HG03280 (cell line): ENCODE measurements at regions not wholly inside any gene's neighbourhood (a gene's known extent, or its start where the extent isn't known, plus 50 kb on each side); places are given as distances from the start of the nearest gene placed in this dataset.
"Not testable (repeated sequence)": the region's sequence is repeated elsewhere in the genome, so short reads cannot be mapped to it uniquely, and the experiment has no call there.

Source experiments
- ATAC-seq: cut with Tn5 transposase; IDR thresholded peaks from one replicate; pipeline ENCODE4 v1.9.1; 2021; ENCODE audit warnings: mild to moderate bottlenecking, moderate library complexity; ENCODE audit not compliant: unreplicated experiment

DNA sequence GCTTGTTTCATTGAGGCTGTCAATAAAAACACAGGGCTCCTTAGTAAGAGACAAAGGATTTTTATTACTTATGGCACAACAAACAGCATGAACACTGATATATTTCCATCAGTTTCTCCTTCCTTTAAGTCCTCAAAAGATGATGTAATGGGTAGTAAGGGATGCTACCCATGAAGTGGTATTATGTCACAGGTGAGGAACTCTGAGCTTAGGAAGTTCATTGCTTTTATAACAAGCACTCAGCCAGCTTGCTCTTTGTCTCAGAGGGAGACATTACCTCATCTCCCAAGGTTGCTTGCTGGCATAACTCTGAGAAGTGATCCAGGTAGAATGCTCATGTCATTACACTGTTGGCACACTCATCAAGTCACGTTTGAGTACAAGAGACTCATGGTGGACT lies 287.0 kb upstream of the OR4E1 start:
- ATAC-seq: no peak

DNA sequence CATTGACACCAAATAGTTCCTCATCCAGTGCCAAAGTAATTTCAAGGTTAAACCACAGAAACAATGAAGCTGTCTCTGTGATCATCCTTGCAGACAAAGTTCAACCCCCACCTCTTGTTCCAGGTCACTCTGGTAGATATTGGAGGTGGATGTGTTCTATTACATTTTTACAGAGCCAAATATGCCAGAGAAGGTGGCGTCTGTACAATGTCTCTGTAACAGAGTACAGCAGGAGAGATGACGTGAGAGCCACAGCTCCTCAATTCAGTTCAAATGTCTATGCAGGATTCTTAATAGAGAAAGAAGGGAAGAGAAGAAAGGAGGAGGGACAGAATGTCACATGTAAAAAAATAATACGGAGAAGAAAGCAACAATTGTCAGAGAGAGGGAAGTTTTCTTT lies 268.3 kb upstream of the OR4E1 start:
- ATAC-seq: no peak

DNA sequence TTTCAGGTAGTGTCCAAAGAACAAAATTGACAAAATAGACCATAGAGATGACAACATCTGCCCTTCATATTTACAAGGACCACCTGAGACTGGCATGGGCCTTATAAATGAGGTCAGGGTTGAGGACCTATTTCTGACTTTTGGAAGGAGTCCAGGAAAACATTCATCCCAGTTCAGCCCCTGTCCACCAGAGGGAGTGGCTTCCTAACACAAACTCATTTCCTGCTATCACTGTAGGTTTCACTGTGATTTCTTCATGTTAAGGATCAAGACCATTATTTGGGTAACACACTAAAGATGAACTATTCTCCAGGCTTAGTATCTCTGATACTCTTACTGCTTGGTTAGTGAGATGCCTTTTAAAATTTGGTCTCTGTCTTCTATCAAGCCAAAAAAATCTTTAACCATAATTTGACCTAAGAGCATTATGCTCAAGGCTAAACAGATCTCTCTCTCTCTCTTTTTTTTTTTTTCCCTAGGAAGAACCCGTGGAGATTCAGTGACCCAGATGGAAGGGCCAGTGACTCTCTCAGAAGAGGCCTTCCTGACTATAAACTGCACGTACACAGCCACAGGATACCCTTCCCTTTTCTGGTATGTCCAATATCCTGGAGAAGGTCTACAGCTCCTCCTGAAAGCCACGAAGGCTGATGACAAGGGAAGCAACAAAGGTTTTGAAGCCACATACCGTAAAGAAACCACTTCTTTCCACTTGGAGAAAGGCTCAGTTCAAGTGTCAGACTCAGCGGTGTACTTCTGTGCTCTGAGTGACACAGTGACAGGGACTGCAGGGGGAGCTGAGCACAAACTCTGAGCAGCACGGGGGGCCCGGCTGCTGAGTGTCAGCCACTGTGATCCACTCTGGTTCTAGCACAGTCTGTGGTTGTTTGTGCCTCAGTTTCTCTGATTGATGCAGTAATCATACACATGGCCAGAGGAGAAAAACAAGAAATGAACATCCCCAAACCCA lies 267.6 kb upstream of the OR4E1 start:
- no peak for ATAC-seq

- ATAC-seq: no peak
Observed at GRCh38 chr14:21939836-21940235, 266.2 kb upstream of the OR4E1 start.

DNA sequence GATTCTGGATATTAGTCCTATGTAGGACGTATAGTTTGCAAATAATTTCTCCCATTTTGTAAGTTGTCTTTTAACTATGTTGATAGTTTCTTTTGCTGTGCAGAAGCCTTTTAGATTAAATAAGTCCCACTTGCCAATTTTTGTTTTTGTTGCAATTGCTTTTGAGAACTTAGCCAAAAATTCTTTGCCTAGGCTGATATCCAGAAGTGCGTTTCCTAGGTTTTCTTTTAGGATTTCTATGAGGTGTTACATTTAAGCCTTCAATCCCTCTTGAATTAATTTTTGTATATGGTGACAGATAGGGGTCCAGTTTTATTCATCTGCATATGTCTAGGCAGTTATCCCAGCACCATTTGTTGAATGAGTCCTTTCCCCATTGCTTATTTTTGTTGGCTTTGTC lies 264.4 kb upstream of the OR4E1 start:
- no peak for ATAC-seq

DNA sequence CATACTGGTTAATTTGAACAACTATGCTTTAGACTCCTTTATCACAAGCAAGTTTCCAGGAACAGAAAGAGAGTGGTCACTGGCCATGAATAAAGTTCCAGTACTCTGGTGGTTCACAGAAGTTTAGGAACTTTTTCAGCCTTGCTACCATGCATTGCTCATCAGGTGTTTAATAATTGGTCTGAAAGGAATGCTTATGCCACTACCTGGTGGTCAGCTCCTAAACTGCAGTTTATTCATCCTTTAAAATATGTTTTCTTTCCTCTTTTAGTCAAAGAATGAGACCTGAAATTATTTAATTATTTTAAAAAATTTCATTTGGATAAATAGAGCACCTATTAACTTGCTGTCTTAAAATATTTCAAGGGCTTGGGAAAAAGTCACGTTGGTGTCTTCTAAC lies 260.1 kb upstream of the OR4E1 start:
- no peak for ATAC-seq

- peak; percentile 86 for ATAC-seq
Observed at GRCh38 chr14:21924479-21924878, 250.9 kb upstream of the OR4E1 start.

DNA sequence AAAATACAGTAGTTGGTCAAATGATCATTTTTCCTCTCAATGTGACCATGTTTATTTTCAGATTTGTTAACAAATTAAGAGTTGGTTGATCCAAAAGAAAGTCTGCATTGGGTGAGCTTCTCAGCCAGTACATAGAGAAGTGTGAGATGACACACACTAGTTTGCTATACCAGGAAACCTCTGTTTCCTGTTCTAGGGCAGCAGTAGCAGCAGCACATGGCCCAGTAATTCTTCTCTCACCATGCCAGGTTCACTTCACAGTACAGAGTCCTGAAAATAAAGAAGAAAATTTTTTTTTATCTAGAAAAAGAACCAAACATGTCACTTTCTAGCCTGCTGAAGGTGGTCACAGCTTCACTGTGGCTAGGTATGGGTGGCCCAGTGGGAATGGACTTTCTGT lies 250.2 kb upstream of the OR4E1 start:
- ATAC-seq: no peak

- no peak for ATAC-seq
Observed at GRCh38 chr14:21921453-21921852, 247.8 kb upstream of the OR4E1 start.

GRCh38 chr14:21917699-21918436 lies 244.2 kb upstream of the OR4E1 start:
- ATAC-seq: peak; percentile 77

GRCh38 chr14:21915826-21916225 lies 242.2 kb upstream of the OR4E1 start:
- no peak for ATAC-seq

GRCh38 chr14:21913759-21914158 lies 240.1 kb upstream of the OR4E1 start:
- ATAC-seq: peak; percentile 70

DNA sequence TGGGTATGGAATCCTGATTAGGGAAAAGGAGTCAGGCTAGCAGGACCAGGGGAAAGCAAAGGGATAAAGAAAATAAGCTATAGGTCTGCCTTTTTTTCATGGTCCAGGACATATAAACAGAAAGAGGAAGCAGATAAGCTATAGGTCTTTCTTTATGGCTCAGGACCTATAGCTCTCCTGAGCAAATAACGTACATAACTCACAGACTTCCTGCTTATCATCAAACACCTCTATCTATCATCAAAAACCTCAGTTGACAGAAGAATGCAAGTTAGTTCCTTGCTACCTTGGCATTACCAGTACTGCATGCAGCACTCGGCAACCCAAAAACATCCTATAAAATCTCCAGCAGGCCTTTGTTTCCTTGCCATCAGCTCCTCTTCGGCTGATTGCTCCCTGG lies 238.7 kb upstream of the OR4E1 start:
- ATAC-seq: no peak

GRCh38 chr14:21911877-21912276 lies 238.3 kb upstream of the OR4E1 start:
- no peak for ATAC-seq

GRCh38 chr14:21910260-21910659 lies 236.6 kb upstream of the OR4E1 start:
- ATAC-seq: no peak

- ATAC-seq: no peak
Observed at GRCh38 chr14:21902561-21903181, 229.1 kb upstream of the OR4E1 start.

GRCh38 chr14:21894898-21895194 lies 221.2 kb upstream of the OR4E1 start:
- ATAC-seq: not testable (repeated sequence)

- ATAC-seq: no peak
Observed at GRCh38 chr14:21894003-21894897, 220.6 kb upstream of the OR4E1 start.

- ATAC-seq: no peak
Observed at GRCh38 chr14:21891921-21892320, 218.3 kb upstream of the OR4E1 start.

- no peak for ATAC-seq
Observed at GRCh38 chr14:21884995-21885394, 211.4 kb upstream of the OR4E1 start.

- no peak for ATAC-seq
Observed at GRCh38 chr14:21882226-21882625, 208.6 kb upstream of the OR4E1 start.
